SU-DHL-6 (cell line): ENCODE measurements at regions not wholly inside any gene's neighbourhood (a gene's known extent, or its start where the extent isn't known, plus 50 kb on each side); places are given as distances from the start of the nearest gene placed in this dataset.

Source experiments
- H2AFZ ChIP-seq: fragments of 200-600 bp; sonication (generic); 2 replicates; pipeline ENCODE4 v1.6.1; 2014; ENCODE audit warnings: low read depth, mild to moderate bottlenecking, moderate library complexity, mixed read lengths, antibody characterized with exemption, low read length; ENCODE audit not compliant: severe bottlenecking
- H3F3A ChIP-seq: fragments of 200-600 bp; shearing (Covaris generic); 2 replicates; pipeline ENCODE4 v1.6.0; 2016; ENCODE audit warnings: antibody characterized with exemption, mild to moderate bottlenecking; ENCODE audit not compliant: insufficient read depth
- H3K27ac ChIP-seq: fragments of 200-600 bp; sonication (generic); 2 replicates; pipeline ENCODE4 v1.5.1; 2016; ENCODE audit warnings: low read depth, mild to moderate bottlenecking, low read length, moderate library complexity, mixed read lengths
- H3K27me3 ChIP-seq: fragments of 200-600 bp; sonication (generic), shearing (Covaris generic); 2 replicates; pipeline ENCODE4 v1.6.0; 2014; ENCODE audit warnings: mild to moderate bottlenecking, low read length
- H3K36me3 ChIP-seq: fragments of 200-600 bp; sonication (generic); 2 replicates; pipeline ENCODE4 v1.6.1; 2014; ENCODE audit warnings: mild to moderate bottlenecking, low read length, mixed read lengths
- H3K4me2 ChIP-seq: fragments of 300-600, 200-600 bp; shearing (Covaris generic), sonication (generic); 2 replicates; pipeline ENCODE4 v1.6.0; 2014; ENCODE audit warnings: low read length, low read depth, mild to moderate bottlenecking; ENCODE audit not compliant: poor library complexity, severe bottlenecking
- H3K4me3 ChIP-seq: fragments of 200-600 bp; sonication (generic); 2 replicates; pipeline ENCODE4 v1.5.1; 2014; ENCODE audit warnings: antibody characterized with exemption, low read length, mild to moderate bottlenecking, mixed read lengths; ENCODE audit not compliant: insufficient read depth, poor library complexity, severe bottlenecking
- H3K79me2 ChIP-seq: fragments of 200-600 bp; sonication (generic); 2 replicates; pipeline ENCODE4 v1.6.1; 2014; ENCODE audit warnings: mild to moderate bottlenecking, low read length, moderate library complexity; ENCODE audit not compliant: insufficient read depth
- H3K9ac ChIP-seq: fragments of 200-600 bp; sonication (generic); 2 replicates; pipeline ENCODE4 v1.7.0; 2014; ENCODE audit warnings: mild to moderate bottlenecking, low read length
- H3K9me2 ChIP-seq: fragments of 200-600 bp; sonication (generic); replicated peaks from 2 replicates; pipeline ENCODE4 v1.6.1; 2014; ENCODE audit warnings: low read length; ENCODE audit not compliant: insufficient read depth
- H3K9me3 ChIP-seq: fragments of 200-600 bp; sonication (generic); 2 replicates; pipeline ENCODE4 v1.6.1; 2014; ENCODE audit warnings: low read length, mixed read lengths; ENCODE audit not compliant: insufficient read depth
- H4K20me1 ChIP-seq: fragments of 200-600 bp; sonication (generic); 2 replicates; pipeline ENCODE4 v1.6.1; 2014; ENCODE audit warnings: low read depth, mild to moderate bottlenecking, antibody characterized with exemption, low read length, moderate library complexity, mixed read lengths
- CTCF ChIP-seq: fragments of 200-600 bp; sonication (generic); IDR thresholded peaks from one replicate; pipeline ENCODE4 v1.5.1; 2017; ENCODE audit warnings: antibody characterized with exemption, mild to moderate bottlenecking, low read length, moderate library complexity; ENCODE audit not compliant: insufficient read depth, poor library complexity, severe bottlenecking
- EZH2phosphoT487 ChIP-seq: fragments of 200-600 bp; sonication (generic), shearing (Covaris generic); conservative IDR thresholded peaks from 2 replicates; pipeline ENCODE4 v1.6.1; 2018; ENCODE audit warnings: mild to moderate bottlenecking, antibody characterized with exemption, low read length, moderate library complexity, mixed read lengths

DNA sequence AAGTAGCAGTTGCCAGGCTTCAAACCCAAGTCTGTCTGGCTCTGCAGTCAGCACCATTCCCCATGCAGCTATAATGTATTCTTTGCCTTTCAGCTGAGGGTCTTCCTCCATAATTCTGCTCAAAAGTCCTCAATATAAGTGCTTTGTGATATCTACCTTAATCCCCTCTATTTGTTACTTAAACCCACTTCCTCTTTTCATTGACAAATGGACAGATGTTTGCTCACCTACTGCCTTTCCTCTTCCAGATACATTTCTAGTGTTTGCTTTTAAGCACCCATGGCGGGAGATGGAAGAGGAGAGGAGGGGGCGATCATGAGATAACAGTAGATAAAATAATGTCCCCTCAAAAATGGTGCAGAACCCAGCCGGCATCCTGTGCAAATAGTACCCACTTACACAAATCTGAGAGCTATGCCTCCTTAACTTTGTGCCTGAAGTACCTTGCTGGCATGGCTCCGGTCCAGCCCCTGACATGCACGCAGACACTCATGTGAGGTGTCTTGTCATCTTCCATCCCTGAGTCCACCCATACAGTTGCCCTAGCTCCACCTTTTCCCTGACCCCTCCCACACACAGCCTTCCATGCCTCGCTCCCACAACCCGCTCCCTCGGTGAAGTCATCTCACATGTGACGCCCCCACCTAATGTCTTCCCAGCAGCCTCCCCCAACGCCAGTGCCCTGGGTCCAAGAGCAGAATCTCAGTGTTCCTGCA, 109.6 kb downstream of the TRIM29 start:
- TF ChIP-seq EZH2phosphoT487 (no peak), CTCF (no peak)
- H2AFZ ChIP-seq: no peak overlapping the region
- H3K27ac ChIP-seq: no peak overlapping the region
- H3K79me2 ChIP-seq: no peaks in the 10 kb centered on the region
- H3F3A ChIP-seq: no peaks in the 10 kb centered on the region
- no peaks in the 10 kb centered on the region for H3K36me3 ChIP-seq
- no peaks in the 10 kb centered on the region for H3K9me3 ChIP-seq
- H3K9ac ChIP-seq: no peak overlapping the region
- no peaks in the 10 kb centered on the region for H3K9me2 ChIP-seq
- H3K27me3 ChIP-seq: no peaks in the 10 kb centered on the region
- no peak overlapping the region for H3K4me2 ChIP-seq
- no peak overlapping the region for H3K4me3 ChIP-seq
- no peaks in the 10 kb centered on the region for H4K20me1 ChIP-seq

GRCh38 chr11:120027546-120028180, 110.2 kb downstream of the TRIM29 start:
- Histone ChIP-seq H3K79me2 (no peaks in the 10 kb centered on the region), H3K4me3 (no peak overlapping the region), H3K9me2 (no peaks in the 10 kb centered on the region), H3K27me3 (no peaks in the 10 kb centered on the region), H3K4me2 (no peak overlapping the region), H3K27ac (no peak overlapping the region), H3K9ac (no peak overlapping the region), H4K20me1 (no peaks in the 10 kb centered on the region), H3K36me3 (no peaks in the 10 kb centered on the region), H2AFZ (no peak overlapping the region), H3K9me3 (no peaks in the 10 kb centered on the region), H3F3A (no peaks in the 10 kb centered on the region)
- TF ChIP-seq CTCF: no peak
- TF ChIP-seq EZH2phosphoT487: no peak

- no peaks in the 10 kb centered on the region for H4K20me1 ChIP-seq
- H3K27ac ChIP-seq: no peak overlapping the region
- no peak overlapping the region for H3K4me2 ChIP-seq
- H3K9ac ChIP-seq: no peak overlapping the region
- H3K79me2 ChIP-seq: no peaks in the 10 kb centered on the region
- no peaks in the 10 kb centered on the region for H3F3A ChIP-seq
- H2AFZ ChIP-seq: no peak overlapping the region
- H3K4me3 ChIP-seq: no peak overlapping the region
- H3K36me3 ChIP-seq: no peaks in the 10 kb centered on the region
- H3K9me3 ChIP-seq: no peaks in the 10 kb centered on the region
- TF ChIP-seq CTCF: no peak
- H3K9me2 ChIP-seq: no peaks in the 10 kb centered on the region
- no peaks in the 10 kb centered on the region for H3K27me3 ChIP-seq
Measured at GRCh38 chr11:120025606-120026335, 112.1 kb downstream of the TRIM29 start.
